GM23338 (cell line): ENCODE measurements at regions not wholly inside any gene's neighbourhood (a gene's known extent, or its start where the extent isn't known, plus 50 kb on each side); places are given as distances from the start of the nearest gene placed in this dataset.

Experiments
- ATAC-seq: fragments of 200-7000 bp; cut with Tn5 transposase; 3 replicates; pipeline ENCODE4 v1.9.1; 2020
- DNase-seq: peaks from one replicate; pipeline ENCODE4 v3.0.0-alpha.2; 2015; ENCODE audit warnings: low spot score
- H2AFZ ChIP-seq: fragments of 200-600 bp; sonication (generic); 2 replicates; pipeline ENCODE4 v1.8.0; 2016; ENCODE audit warnings: antibody characterized with exemption, mild to moderate bottlenecking, moderate library complexity
- H3F3A ChIP-seq: fragments of 200-600 bp; sonication (generic); replicated peaks from 2 replicates; pipeline ENCODE4 v1.8.0; 2017; ENCODE audit warnings: antibody characterized with exemption, mixed run types, low read depth
- H3K27ac ChIP-seq: fragments of 200-600 bp; sonication (generic); 2 replicates; pipeline ENCODE4 v1.6.1; 2016; ENCODE audit warnings: low read depth
- H3K27me3 ChIP-seq: fragments of 200-600 bp; sonication (generic); 2 replicates; pipeline ENCODE4 v1.8.0; 2016; ENCODE audit warnings: mild to moderate bottlenecking, mixed run types, moderate library complexity; ENCODE audit not compliant: insufficient read depth
- H3K36me3 ChIP-seq: fragments of 200-600 bp; sonication (generic); 2 replicates; pipeline ENCODE4 v1.8.0; 2016; ENCODE audit warnings: mild to moderate bottlenecking; ENCODE audit not compliant: insufficient read depth
- H3K4me1 ChIP-seq: fragments of 200-600 bp; sonication (generic); 2 replicates; pipeline ENCODE4 v1.8.0; 2016; ENCODE audit warnings: mild to moderate bottlenecking, moderate library complexity; ENCODE audit not compliant: insufficient read depth
- H3K4me2 ChIP-seq: fragments of 200-600 bp; sonication (generic); 2 replicates; pipeline ENCODE4 v1.7.1; 2017; ENCODE audit warnings: mixed run types
- H3K4me3 ChIP-seq: fragments of 200-600 bp; sonication (generic); 2 replicates; pipeline ENCODE4 v1.6.1; 2016; ENCODE audit warnings: mixed run types
- H3K79me2 ChIP-seq: fragments of 200-600 bp; sonication (generic); replicated peaks from 2 replicates; pipeline ENCODE4 v1.8.0; 2017; ENCODE audit warnings: mild to moderate bottlenecking; ENCODE audit not compliant: insufficient read depth
- H3K9me2 ChIP-seq: fragments of 200-600 bp; sonication (generic); 2 replicates; pipeline ENCODE4 v1.8.0; 2017; ENCODE audit not compliant: insufficient read depth
- H4K20me1 ChIP-seq: fragments of 200-600 bp; sonication (generic); replicated peaks from 2 replicates; pipeline ENCODE4 v1.8.0; 2017; ENCODE audit warnings: mild to moderate bottlenecking; ENCODE audit not compliant: insufficient read depth
- H3K27ac Mint-ChIP-seq: 2 replicates; pipeline ENCODE4 v1.8.0; 2020; ENCODE audit warnings: inconsistent platforms, mild to moderate bottlenecking, moderate library complexity, mixed read lengths
- H3K27me3 Mint-ChIP-seq: 3 replicates; pipeline ENCODE4 v1.8.0; 2022; ENCODE audit warnings: low read depth, mild to moderate bottlenecking, moderate library complexity, mixed read lengths, inconsistent platforms; ENCODE audit not compliant: insufficient read depth, poor library complexity
- H3K36me3 Mint-ChIP-seq: 3 replicates; pipeline ENCODE4 v1.8.0; 2021; ENCODE audit warnings: low read depth, mild to moderate bottlenecking, inconsistent platforms, moderate library complexity, mixed read lengths
- H3K4me1 Mint-ChIP-seq: 3 replicates; pipeline ENCODE4 v1.8.0; 2020; ENCODE audit warnings: mild to moderate bottlenecking, inconsistent platforms, mixed read lengths
- H3K4me3 Mint-ChIP-seq: 3 replicates; pipeline ENCODE4 v1.8.0; 2021; ENCODE audit warnings: moderate library complexity, mild to moderate bottlenecking, inconsistent platforms, mixed read lengths
- H3K9me3 Mint-ChIP-seq: 3 replicates; pipeline ENCODE4 v1.8.0; 2020; ENCODE audit warnings: moderate library complexity, mild to moderate bottlenecking, inconsistent platforms, mixed read lengths
- EZH2 ChIP-seq: fragments of 200-600 bp; sonication (generic); IDR thresholded peaks from one replicate; pipeline ENCODE4 v1.8.0; 2017; ENCODE audit warnings: antibody characterized with exemption, mild to moderate bottlenecking, low read depth; ENCODE audit not compliant: unreplicated experiment
- EZH2phosphoT487 ChIP-seq: fragments of 200-600 bp; sonication (generic); IDR thresholded peaks from one replicate; pipeline ENCODE4 v1.8.1; 2018; ENCODE audit warnings: antibody characterized with exemption; ENCODE audit not compliant: unreplicated experiment
- POLR2AphosphoS5 ChIP-seq: IDR thresholded peaks from 2 replicates; pipeline ENCODE4 v1.6.1; 2016; ENCODE audit warnings: antibody characterized with exemption, low read depth
- REST ChIP-seq: IDR thresholded peaks from one replicate; pipeline ENCODE4 v1.6.1; 2018; ENCODE audit warnings: antibody characterized with exemption; ENCODE audit not compliant: unreplicated experiment
- ZNF114 ChIP-seq: fragments of 250-450 bp; sonication (Bioruptor Pico); IDR thresholded peaks from 2 replicates; pipeline ENCODE4 v1.5.0; 2020; ENCODE audit warnings: mild to moderate bottlenecking, moderate library complexity
- ZNF462 ChIP-seq: fragments of 250-450 bp; sonication (Bioruptor Pico); IDR thresholded peaks from 2 replicates; pipeline ENCODE4 v1.5.0; 2020; ENCODE audit warnings: mild to moderate bottlenecking, moderate library complexity

DNA sequence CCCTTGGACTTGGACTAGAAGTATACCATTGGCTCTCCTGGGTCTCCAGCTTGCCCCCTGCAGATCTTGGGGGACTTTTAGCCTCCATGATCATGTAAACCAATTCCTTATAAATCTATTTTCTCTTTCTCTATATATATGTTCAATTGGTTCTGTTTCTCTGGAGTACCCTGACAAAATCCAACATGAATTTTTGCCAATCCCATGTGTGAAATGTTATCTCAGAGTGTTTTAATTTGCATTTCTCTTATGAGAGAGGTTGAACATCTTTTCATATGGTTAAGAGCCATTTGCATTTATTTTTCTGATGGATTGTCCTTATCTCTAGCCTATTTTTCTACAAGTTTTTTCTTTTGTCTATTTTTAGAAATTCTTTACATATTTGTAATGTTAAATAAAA, 131.7 kb upstream of the NEO1 start:
- H3K79me2 ChIP-seq: no peaks in the 10 kb centered on the region
- no peak overlapping the region for H3K27ac Mint-ChIP-seq
- H2AFZ ChIP-seq: no peak overlapping the region
- no peaks in the 10 kb centered on the region; the same call in 2 of the 3 replicates for H3K4me1 Mint-ChIP-seq
- H3K4me1 ChIP-seq: no peaks in the 10 kb centered on the region
- no peaks in the 10 kb centered on the region for H3K36me3 ChIP-seq
- H3K27me3 ChIP-seq: no peaks in the 10 kb centered on the region
- no peak for DNase-seq
- H3K4me3 Mint-ChIP-seq: no peak overlapping the region
- H4K20me1 ChIP-seq: no peaks in the 10 kb centered on the region
- no peak overlapping the region for H3K4me3 ChIP-seq
- H3K9me2 ChIP-seq: no peaks in the 10 kb centered on the region
- H3F3A ChIP-seq: no peaks in the 10 kb centered on the region
- H3K27me3 Mint-ChIP-seq: no peaks in the 10 kb centered on the region
- no peaks in the 10 kb centered on the region for H3K9me3 Mint-ChIP-seq
- H3K27ac ChIP-seq: no peak overlapping the region
- ATAC-seq: no peak
- no peaks in the 10 kb centered on the region for H3K36me3 Mint-ChIP-seq
- no peak overlapping the region for H3K4me2 ChIP-seq
- no peak for TF ChIP-seq ZNF462 (CRISPR knock-in tag)
- TF ChIP-seq POLR2AphosphoS5: no peak
- no peak for TF ChIP-seq REST
- no peak for TF ChIP-seq EZH2phosphoT487
- no peak for TF ChIP-seq ZNF114
- no peak for TF ChIP-seq EZH2
